B cell (primary cell): ENCODE measurements at regions not wholly inside any gene's neighbourhood (a gene's known extent, or its start where the extent isn't known, plus 50 kb on each side); places are given as distances from the start of the nearest gene placed in this dataset.

Experiments used
- CTCF ChIP-seq: fragments of 200-600 bp; IDR thresholded peaks from one replicate; pipeline ENCODE4 v1.8.0; 2022; ENCODE audit warnings: antibody characterized with exemption, mild to moderate bottlenecking
- EZH2 ChIP-seq: IDR thresholded peaks from 2 replicates; pipeline ENCODE4 v1.6.1; 2012; ENCODE audit warnings: borderline replicate concordance, low read depth, mild to moderate bottlenecking, moderate library complexity, low read length; ENCODE audit not compliant: insufficient read depth, poor library complexity, severe bottlenecking

GRCh38 chr2:21281384-21281783 is 157.6 kb downstream of the TDRD15 start:
- TF ChIP-seq CTCF: no peak
- no peak for TF ChIP-seq EZH2
